Esophagus muscularis mucosa (tissue), 4 donors: ENCODE measurements at regions not wholly inside any gene's neighbourhood (a gene's known extent, or its start where the extent isn't known, plus 50 kb on each side); places are given as distances from the start of the nearest gene placed in this dataset.

ENCODE experiments used
- CTCF ChIP-seq, 3 experiments: fragments of 200-600 bp in 2 of 3; fragments of 450-650 bp in 1 of 3; sonication (generic) in 2 of 3; IDR thresholded peaks; one replicate each; pipeline ENCODE4 v1.5.1; 2017 to 2019; ENCODE audit warnings: antibody characterized with exemption in 3 of 3, mild to moderate bottlenecking in 2 of 3, moderate library complexity in 1 of 3
- EP300 ChIP-seq: sonication (generic); formaldehyde crosslinking; IDR thresholded peaks from one replicate; pipeline ENCODE4 v1.6.1; 2017; ENCODE audit warnings: antibody characterized with exemption
- POLR2A ChIP-seq: fragments of 450-650 bp; IDR thresholded peaks from one replicate; pipeline ENCODE4 v1.6.1; 2017; ENCODE audit warnings: antibody characterized with exemption, moderate library complexity, mild to moderate bottlenecking, low read depth

GRCh38 chr11:106304274-106304673 is 226.8 kb downstream of the AASDHPPT start:
- TF ChIP-seq CTCF (IDR thresholded peaks at IDR 0.05) (no peak), EP300 (no peak), POLR2A (no peak)
